Subcutaneous abdominal adipose tissue (tissue), 5 donors: ENCODE measurements at regions not wholly inside any gene's neighbourhood (a gene's known extent, or its start where the extent isn't known, plus 50 kb on each side); places are given as distances from the start of the nearest gene placed in this dataset.

Experiments
- H3K27ac ChIP-seq: one replicate; pipeline ENCODE4 v1.7.0; 2013; ENCODE audit warnings: low read depth, mild to moderate bottlenecking, inconsistent platforms, low read length, moderate library complexity
- H3K27me3 ChIP-seq, 5 donors: one replicate each; pipeline ENCODE4 v1.7.0; 2013; ENCODE audit warnings: low read length in 5 of 5, inconsistent platforms in 1 of 5; ENCODE audit not compliant: control insufficient read depth in 5 of 5, insufficient read depth in 4 of 5
- H3K36me3 ChIP-seq, 5 donors: one replicate each; pipeline ENCODE4 v1.7.0; 2013; ENCODE audit warnings: low read length in 5 of 5; ENCODE audit not compliant: control insufficient read depth in 5 of 5, insufficient read depth in 5 of 5
- H3K4me1 ChIP-seq, 5 donors: one replicate each; pipeline ENCODE4 v1.7.0; 2013; ENCODE audit warnings: low read length in 5 of 5, mild to moderate bottlenecking in 3 of 5, moderate library complexity in 1 of 5; ENCODE audit not compliant: control insufficient read depth in 5 of 5, insufficient read depth in 5 of 5
- H3K4me3 ChIP-seq, 5 donors: one replicate each; pipeline ENCODE4 v1.7.0; 2013; ENCODE audit warnings: low read length in 5 of 5, low read depth in 1 of 5
- H3K9ac ChIP-seq, 5 donors: one replicate each; pipeline ENCODE4 v1.7.0; 2013; ENCODE audit warnings: low read length in 5 of 5, mild to moderate bottlenecking in 4 of 5, moderate library complexity in 3 of 5
- H3K9me3 ChIP-seq, 5 donors: one replicate each; pipeline ENCODE4 v1.7.0; 2013; ENCODE audit warnings: low read length in 5 of 5; ENCODE audit not compliant: control insufficient read depth in 5 of 5
- donor health status: healthy.
- donor health status: healthy.
- donor health status: healthy.
- donor health status: healthy.
- donor health status: healthy.

DNA sequence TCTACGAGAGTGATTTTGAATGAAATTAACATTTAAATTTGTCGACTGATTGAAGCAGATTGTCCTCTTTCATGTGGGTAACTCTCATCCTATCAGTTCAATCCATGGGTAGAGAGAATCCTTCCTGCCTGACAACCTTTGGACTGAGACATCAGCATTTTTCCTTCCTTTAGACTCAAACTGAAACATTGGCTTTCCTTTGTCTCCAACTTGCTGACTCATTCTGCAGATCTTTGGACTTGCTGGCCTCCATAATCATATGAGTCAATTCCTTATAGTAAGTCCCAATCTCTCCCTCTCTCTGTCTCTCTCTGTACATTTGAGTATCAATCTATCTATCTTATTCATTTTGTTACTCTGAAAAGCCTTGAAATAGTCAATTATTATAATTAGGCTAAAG lies 416.7 kb downstream of the LRRIQ3 start:
- Histone ChIP-seq H3K9me3 (no peaks in the 10 kb centered on the region), H3K4me3 (no peak overlapping the region), H3K36me3 (no peaks in the 10 kb centered on the region), H3K27ac (no peak overlapping the region), H3K27me3 (no peaks in the 10 kb centered on the region), H3K4me1 (no peaks in the 10 kb centered on the region), H3K9ac (no peak overlapping the region)

DNA sequence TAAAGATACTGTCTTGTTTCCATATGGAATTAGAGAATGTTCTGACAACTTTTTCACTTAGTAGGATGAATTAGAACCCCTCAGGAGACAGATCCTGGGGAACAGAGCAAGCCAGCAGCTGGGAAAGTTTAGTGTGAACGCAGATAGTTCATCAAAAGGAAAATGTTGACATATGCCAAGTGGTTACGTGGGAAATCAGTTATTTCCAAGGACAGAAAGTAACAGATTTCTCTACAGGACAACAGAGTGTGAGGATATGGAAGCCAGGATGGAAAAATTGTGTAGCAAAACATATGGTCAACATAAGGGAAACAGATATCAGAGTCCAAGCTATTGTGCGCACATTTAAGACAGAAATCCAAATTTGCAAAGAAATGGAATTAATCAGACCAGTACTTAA lies 419.5 kb downstream of the LRRIQ3 start:
- Histone ChIP-seq H3K9me3 (no peaks in the 10 kb centered on the region), H3K27ac (no peak overlapping the region), H3K9ac (no peak overlapping the region), H3K4me1 (no peaks in the 10 kb centered on the region), H3K36me3 (no peaks in the 10 kb centered on the region), H3K4me3 (no peak overlapping the region), H3K27me3 (no peaks in the 10 kb centered on the region)

DNA sequence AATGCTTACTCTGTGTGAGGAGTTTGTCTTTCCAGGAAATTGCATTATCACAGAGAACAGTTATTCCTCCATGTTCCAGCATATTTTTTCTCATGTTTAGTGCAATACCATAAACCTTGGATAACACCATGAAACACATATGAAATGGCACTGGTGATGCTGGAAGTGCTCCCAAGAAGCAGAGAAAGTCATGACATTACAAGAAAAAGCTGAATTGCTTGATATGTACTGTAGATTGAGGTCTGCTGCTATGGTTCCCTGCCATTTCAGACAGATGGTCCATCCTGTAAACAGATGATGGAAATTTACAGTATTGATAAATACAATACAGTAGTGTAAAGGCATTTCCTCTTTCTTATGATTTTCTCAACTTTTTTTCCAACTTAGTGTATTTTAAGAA lies 422.1 kb downstream of the LRRIQ3 start:
- no peak overlapping the region for H3K4me3 ChIP-seq
- no peak overlapping the region for H3K9ac ChIP-seq
- no peaks in the 10 kb centered on the region for H3K4me1 ChIP-seq
- no peaks in the 10 kb centered on the region for H3K36me3 ChIP-seq
- no peaks in the 10 kb centered on the region for H3K9me3 ChIP-seq
- H3K27ac ChIP-seq: no peak overlapping the region
- H3K27me3 ChIP-seq: no peaks in the 10 kb centered on the region

DNA sequence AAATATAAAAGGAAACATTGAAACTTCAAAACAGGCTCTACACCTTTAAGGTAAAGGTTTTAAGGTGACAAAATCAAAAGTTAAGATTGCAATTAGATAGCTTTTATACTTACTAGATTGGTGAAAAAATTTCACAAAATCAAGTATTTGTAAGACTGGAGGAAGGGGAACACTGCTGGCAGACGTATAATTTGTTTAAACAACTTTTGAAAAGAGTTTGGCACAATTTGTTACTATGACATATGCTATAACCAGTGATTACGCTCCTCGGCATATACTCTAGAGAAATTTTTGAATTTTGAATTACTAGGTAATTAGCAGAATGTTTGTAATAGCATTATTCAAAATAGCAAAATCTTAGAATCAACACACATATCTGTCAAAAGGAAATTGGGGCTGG lies 425.0 kb downstream of the LRRIQ3 start:
- H3K9me3 ChIP-seq: no peaks in the 10 kb centered on the region
- no peaks in the 10 kb centered on the region for H3K36me3 ChIP-seq
- H3K9ac ChIP-seq: no peak overlapping the region
- no peak overlapping the region for H3K27ac ChIP-seq
- H3K4me3 ChIP-seq: no peak overlapping the region
- no peaks in the 10 kb centered on the region for H3K27me3 ChIP-seq
- H3K4me1 ChIP-seq: no peaks in the 10 kb centered on the region

DNA sequence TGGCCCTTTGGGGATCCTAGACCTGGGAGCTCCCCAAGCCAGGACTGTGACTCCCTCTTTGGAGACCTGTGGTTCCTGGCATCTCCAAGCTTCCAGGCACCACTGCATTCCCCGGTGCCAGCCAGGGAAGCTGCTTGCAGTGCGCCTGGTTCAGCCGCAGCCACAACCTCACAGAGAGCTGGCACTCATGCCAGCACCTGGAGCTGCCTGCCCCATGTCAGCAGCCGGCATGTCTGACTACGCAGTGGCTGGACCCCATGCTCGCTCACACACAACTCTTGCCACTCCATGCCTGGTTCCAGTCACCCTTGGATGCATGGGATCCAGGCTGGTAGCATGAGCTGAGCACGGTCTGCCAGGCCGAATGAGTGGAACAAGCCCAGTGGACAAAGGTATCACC lies 426.6 kb downstream of the LRRIQ3 start:
- Histone ChIP-seq H3K9ac (no peak overlapping the region), H3K36me3 (no peaks in the 10 kb centered on the region), H3K9me3 (no peaks in the 10 kb centered on the region), H3K27ac (no peak overlapping the region), H3K4me3 (no peak overlapping the region), H3K4me1 (no peaks in the 10 kb centered on the region), H3K27me3 (no peaks in the 10 kb centered on the region)

DNA sequence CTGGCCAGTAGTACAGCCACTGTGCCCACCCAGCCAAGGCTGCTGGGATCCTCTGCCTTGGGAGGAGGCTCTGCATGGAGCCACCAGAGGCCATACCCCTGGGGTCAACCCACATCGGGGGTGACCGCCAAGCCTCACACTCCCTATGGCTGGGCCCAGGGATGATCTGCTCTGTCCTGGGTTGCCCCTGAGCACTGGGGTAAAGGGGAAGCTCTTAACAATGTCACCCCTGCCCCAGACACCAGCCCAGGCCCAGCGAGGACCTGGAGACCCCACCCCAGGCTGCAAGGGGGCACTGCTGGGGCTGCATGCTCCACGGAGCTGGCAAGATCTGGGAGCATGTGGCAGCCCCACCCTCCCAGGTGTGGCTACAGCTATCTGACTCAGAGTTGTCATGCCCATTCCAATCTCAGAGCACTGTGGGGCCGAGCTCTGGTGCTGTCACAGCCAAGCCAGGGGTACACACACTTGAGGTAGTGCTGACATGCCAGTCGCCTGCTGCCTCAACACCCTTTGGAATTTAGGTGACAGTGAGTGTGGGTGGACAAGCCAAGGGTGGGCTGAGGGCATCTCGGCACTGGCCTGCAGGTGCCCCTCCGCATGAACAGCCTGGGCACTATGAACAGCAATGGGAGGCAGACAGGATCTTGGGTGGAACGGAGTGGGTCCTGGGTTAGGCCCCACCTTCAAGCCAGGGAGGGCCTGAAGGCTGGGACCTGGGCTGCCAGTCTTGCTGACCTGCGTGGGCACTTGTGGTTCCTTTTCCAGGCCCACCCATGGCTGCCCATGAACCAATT lies 427.7 kb downstream of the LRRIQ3 start:
- no peaks in the 10 kb centered on the region for H3K4me1 ChIP-seq
- no peaks in the 10 kb centered on the region for H3K9me3 ChIP-seq
- H3K27ac ChIP-seq: no peak overlapping the region
- H3K27me3 ChIP-seq: no peaks in the 10 kb centered on the region
- H3K9ac ChIP-seq: no peak overlapping the region
- no peak overlapping the region for H3K4me3 ChIP-seq
- H3K36me3 ChIP-seq: no peaks in the 10 kb centered on the region

DNA sequence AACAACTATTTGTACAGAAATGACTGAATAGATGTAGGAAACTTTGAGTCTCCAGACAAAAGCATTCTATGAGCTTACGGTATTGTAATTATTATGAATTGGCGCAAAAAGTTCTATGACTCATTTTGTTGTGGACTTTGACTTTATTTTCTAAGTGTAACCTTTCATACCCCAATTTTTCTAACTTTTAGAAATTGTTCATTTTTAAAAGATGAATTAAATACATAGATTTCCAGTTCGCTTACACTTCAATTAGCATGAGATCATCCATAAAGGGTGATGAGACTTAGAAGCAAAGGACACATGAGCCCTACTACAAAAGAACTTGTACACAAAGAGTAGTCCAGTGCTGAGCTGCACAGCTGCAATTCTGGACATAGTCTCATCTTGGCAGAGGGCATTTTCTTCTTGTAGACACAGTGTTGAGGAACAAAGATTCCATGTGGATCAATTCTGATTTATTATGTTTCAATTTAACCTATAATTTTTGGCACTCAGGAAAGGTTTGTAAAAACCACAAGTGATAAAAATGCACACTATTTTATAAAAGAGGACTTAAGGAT lies 431.1 kb downstream of the LRRIQ3 start:
- Histone ChIP-seq H3K36me3 (no peaks in the 10 kb centered on the region), H3K27ac (no peak overlapping the region), H3K27me3 (no peaks in the 10 kb centered on the region), H3K9me3 (no peaks in the 10 kb centered on the region), H3K9ac (no peak overlapping the region), H3K4me3 (no peak overlapping the region), H3K4me1 (no peaks in the 10 kb centered on the region)

DNA sequence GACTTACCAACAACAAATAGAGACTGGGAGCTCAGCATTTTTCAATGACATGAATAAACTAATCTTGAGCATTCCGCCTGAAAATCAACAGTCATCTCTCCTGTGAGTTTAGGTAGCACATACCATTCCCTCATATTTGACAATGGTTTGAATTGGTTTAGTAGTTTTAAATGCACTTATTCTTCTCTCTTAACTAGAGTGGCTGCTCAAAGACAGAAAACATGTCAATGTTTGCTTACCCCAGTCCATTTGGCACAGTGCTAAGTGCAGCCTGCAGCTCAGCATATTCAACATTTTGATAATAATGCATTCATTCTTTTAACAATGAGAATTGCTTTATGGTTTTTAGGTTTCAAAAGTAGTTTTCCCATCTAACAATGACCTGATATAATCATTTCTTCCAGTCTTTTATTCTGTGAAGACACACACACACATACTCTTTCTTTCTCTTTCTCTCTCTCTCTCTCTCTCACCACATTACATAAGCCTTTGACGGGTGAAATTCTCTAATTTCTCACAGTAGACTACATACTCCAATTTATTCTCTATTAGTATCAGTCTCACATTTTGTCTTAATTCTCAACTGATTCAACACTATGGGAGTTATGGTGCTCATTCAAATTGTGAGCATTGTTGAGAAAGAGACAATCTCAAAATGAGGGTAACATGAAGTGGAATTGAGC lies 432.3 kb downstream of the LRRIQ3 start:
- no peaks in the 10 kb centered on the region for H3K9me3 ChIP-seq

DNA sequence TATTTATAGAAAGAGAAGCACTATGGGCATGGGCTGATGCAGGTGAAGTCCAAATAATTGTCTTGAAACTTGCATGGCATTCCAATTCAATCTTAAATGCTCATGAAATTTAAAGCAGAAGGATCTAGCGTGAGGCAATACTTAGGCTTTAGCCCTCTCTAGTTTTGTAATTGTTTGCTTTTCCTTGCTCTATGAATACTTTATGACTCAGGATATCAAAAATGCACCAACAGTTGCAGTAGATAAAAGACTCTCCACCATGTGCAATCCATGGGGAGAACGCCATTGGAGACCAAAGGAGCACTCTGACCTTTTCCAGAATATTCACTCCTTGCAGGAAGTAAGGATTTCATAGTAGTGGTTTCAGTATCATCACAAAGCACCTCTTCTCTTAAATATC lies 436.4 kb downstream of the LRRIQ3 start:
- H3K27ac ChIP-seq: no peak overlapping the region
- no peak overlapping the region for H3K9ac ChIP-seq
- no peaks in the 10 kb centered on the region for H3K4me1 ChIP-seq
- no peaks in the 10 kb centered on the region for H3K36me3 ChIP-seq
- no peaks in the 10 kb centered on the region for H3K9me3 ChIP-seq
- no peak overlapping the region for H3K4me3 ChIP-seq
- no peaks in the 10 kb centered on the region for H3K27me3 ChIP-seq

More for the DNA sequence above, 432.3 kb downstream of the LRRIQ3 start:
- Histone ChIP-seq H3K27me3 (no peaks in the 10 kb centered on the region), H3K36me3 (no peaks in the 10 kb centered on the region), H3K27ac (no peak overlapping the region), H3K4me1 (no peaks in the 10 kb centered on the region), H3K4me3 (no peak overlapping the region), H3K9ac (no peak overlapping the region)

DNA sequence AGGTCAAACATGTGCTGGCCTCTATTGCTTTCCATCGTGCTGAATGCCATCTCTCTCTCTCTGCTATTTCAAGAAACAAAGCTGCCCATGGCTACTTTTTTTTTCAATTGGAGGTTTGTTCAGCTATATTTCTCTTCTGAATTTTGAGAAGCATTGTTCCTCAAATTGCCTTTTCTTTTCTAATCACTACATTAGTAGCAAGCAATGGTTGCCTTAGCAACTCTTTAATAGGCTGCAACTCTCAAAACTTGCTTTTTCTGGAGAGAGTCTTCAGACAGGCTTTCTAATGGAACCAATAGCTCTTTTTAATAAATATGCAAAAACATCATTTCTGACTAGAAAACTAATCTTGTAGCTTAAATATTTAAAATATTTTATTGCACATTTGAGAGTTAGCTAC lies 439.0 kb downstream of the LRRIQ3 start:
- Histone ChIP-seq H3K27me3 (no peaks in the 10 kb centered on the region), H3K36me3 (no peaks in the 10 kb centered on the region), H3K4me3 (no peak overlapping the region), H3K9ac (no peak overlapping the region), H3K9me3 (no peaks in the 10 kb centered on the region), H3K27ac (no peak overlapping the region), H3K4me1 (no peaks in the 10 kb centered on the region)
